VCaP (cell line): ENCODE measurements at regions not wholly inside any gene's neighbourhood (a gene's known extent, or its start where the extent isn't known, plus 50 kb on each side); places are given as distances from the start of the nearest gene placed in this dataset.
A peak's percentile ranks its signal among the peaks of the same experiment; 100 is the strongest.

ENCODE experiments used
- H3K27ac ChIP-seq: fragments of 450-650 bp; 2 replicates; pipeline ENCODE4 v1.5.1; 2017
- TF ChIP-seq, protein P1 (sequence below): fragments of 450-650 bp; conservative IDR thresholded peaks from 2 replicates; pipeline ENCODE4 v1.5.1; 2017; ENCODE audit warnings: mild to moderate bottlenecking, moderate library complexity

DNA sequence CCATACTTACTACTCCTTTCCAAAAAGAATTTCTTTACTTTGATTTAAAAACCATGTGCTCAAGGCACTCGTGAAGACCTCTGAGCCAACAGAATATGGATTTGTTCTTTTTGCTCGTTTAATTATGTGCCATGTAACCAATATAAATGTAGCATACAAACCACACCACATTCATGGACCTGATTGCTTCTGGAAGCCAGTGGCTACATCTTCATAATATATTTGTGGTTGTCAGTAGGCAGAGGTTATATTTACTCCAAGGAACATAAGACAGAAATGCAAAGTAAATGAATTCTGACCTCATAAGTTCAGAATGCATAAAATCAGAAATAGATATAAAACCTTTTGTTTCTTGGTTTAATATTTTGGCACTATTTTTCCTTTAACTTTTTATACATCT lies 373.0 kb downstream of the HDGFL1 start:
- H3K27ac ChIP-seq: no peak overlapping the region
- TF ChIP-seq, protein P1, sequence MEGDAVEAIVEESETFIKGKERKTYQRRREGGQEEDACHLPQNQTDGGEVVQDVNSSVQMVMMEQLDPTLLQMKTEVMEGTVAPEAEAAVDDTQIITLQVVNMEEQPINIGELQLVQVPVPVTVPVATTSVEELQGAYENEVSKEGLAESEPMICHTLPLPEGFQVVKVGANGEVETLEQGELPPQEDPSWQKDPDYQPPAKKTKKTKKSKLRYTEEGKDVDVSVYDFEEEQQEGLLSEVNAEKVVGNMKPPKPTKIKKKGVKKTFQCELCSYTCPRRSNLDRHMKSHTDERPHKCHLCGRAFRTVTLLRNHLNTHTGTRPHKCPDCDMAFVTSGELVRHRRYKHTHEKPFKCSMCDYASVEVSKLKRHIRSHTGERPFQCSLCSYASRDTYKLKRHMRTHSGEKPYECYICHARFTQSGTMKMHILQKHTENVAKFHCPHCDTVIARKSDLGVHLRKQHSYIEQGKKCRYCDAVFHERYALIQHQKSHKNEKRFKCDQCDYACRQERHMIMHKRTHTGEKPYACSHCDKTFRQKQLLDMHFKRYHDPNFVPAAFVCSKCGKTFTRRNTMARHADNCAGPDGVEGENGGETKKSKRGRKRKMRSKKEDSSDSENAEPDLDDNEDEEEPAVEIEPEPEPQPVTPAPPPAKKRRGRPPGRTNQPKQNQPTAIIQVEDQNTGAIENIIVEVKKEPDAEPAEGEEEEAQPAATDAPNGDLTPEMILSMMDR: no peak

DNA sequence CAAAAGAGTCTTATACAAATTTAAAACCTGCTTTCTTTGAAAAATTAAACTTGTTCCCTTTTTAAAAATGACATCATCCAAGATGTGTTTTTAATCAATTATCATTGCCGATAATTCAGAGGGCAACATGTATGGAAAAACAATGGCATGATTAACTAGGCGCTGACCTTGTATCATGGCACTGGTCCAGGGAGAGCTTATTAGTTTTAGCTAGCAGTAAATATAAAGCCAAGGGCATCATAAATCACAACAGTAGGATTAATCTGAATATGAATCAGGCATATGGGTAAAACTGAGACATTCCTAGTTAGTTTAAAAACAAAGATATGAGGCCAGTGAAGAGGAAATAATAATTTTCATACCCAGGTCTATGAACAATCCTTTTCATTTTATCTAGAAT lies 374.0 kb downstream of the HDGFL1 start:
- H3K27ac ChIP-seq: no peak overlapping the region
- TF ChIP-seq, protein P1: no peak

DNA sequence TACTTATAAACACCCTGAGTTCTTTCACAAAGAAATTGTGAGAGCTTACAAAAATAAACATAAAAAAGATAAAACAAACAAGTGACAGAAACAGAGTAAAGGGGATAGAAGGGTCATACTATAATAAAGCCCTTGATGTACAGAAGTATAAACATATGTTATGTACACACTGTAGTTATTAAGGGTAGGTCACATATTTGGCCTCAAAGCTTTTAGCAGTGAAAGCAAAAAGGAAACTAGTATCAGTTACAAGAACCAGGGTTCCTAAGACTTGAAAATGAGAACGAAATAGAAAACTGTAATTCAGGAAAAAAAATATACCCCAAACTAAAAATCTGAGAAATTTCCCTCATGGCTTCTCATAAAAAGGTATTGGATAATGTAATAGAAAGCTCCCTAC lies 380.6 kb downstream of the HDGFL1 start:
- no peak overlapping the region for H3K27ac ChIP-seq
- TF ChIP-seq, protein P1: no peak

DNA sequence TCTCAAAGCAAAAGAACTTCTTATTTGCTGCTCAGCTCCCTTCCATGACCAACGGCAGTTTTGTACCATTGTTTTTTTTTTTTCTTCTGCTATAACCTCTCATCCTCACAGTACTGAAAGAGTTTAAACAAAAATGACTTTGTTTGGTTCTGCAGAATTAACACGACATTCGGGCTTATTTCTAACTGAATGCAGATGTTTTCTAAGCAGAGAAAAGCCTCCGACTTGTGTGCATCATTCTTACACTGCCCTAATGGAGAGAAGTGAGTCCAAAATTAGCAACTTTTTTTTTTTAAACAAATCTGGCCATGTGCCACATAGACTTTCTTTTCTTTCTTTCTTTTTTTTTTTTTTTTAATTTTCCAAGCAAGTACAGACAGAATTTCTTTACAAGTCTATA lies 382.7 kb downstream of the HDGFL1 start:
- TF ChIP-seq, protein P1: no peak
- no peak overlapping the region for H3K27ac ChIP-seq

DNA sequence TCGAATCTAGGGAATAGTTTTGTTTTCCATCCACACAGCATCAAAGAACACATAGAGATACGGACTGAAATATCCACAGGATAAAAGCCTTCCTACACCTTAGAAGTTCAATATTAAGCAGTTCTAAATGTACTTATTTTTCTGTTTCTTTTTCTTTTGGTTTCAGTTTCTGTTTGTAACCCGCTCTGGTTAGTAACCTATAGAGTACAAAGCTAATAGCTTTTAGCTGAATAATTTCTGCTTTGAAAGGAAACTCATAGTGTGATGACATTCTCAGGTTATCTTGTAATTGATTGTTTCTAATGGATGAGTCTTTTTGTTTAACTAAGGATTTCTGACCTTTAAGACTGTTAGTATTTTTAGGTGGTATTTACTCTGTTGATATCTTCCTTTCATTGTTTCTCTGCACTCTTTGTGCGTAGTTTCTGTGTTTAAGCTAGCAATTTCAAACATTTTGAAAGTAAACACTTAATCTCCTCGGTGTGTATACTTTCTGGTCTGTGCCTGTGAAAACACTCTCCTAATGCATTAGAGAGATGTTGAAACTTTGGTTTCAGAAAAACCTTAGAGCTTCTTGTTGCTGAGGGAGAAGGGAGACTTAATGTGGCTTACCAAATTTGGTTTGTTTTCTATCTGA lies 385.5 kb downstream of the HDGFL1 start:
- H3K27ac ChIP-seq: peak overlapping the region; percentile 43
- TF ChIP-seq, protein P1: no peak

GRCh38 chr6:22956029-22956681 lies 386.8 kb downstream of the HDGFL1 start:
- peak overlapping the region; percentile 43 for H3K27ac ChIP-seq
- TF ChIP-seq, protein P1: peak; percentile 46

DNA sequence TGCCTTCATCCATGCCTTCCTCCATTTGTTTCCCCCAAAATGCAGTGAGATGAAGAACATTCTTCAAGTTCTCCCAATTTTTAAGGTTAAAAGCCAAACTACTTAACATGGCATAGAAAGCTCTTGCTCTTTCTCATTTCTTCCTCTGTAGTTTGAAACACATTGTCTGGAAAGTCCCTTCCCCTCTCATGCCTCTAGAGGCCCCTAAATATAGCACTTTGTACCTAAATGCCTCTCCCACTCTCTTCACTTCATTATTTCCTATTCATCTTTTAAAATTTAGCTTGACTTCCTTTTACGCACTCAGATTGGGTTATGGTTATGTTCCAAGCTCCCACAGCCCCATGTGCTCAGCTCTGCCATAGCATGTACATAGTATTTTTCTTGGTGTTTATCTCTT lies 389.3 kb downstream of the HDGFL1 start:
- no peak overlapping the region for H3K27ac ChIP-seq
- TF ChIP-seq, protein P1: no peak
